Esophagus squamous epithelium (tissue), 4 donors: ENCODE measurements at regions not wholly inside any gene's neighbourhood (a gene's known extent, or its start where the extent isn't known, plus 50 kb on each side); places are given as distances from the start of the nearest gene placed in this dataset.
"Not testable (repeated sequence)": the region's sequence is repeated elsewhere in the genome, so short reads cannot be mapped to it uniquely, and the experiment has no call there.

Source experiments
- POLR2A ChIP-seq, 4 donors: fragments of 450-650 bp; IDR thresholded peaks; one replicate each; pipeline ENCODE4 v1.6.1; 2017; ENCODE audit warnings: antibody characterized with exemption in 4 of 4, mild to moderate bottlenecking in 4 of 4, moderate library complexity in 3 of 4
- TF ChIP-seq, protein P1 (sequence below), 6 experiments: fragments of 450-650 bp in 4 of 6; fragments of 200-600 bp in 2 of 6; sonication (generic) in 2 of 6; IDR thresholded peaks; one replicate each; pipeline ENCODE4 v1.5.1; 2016 to 2019; ENCODE audit warnings: antibody characterized with exemption in 6 of 6, mild to moderate bottlenecking in 4 of 6, moderate library complexity in 4 of 6

DNA sequence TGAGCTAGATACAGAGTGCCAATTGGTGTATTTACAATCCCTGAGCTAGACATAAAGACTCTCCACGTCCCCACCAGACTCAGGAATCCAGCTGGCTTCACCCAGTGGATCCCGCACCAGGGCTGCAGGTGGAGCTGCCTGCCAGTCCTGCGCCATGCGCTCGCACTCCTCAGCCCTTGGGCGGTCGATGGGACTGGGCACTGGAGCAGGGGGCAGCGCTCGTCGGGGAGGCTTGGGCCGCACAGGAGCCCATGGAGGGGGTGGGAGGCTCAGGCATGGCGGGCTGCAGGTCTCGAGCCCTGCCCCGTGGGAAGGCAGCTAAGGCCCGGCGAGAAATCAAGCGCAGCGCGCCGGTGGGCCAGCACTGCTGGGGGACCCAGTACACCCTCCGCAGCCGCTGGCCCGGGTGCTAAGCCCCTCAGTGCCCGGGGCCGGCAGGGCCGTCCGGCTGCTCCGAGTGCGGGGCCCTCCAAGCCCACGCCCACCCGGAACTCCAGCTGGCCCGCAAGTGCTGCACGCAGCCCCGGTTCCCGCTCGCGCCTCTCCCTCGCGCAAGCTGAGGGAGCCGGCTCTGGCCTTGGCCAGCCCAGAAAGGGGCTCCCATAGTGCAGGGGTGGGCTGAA, 176.2 kb downstream of the UACA start:
- TF ChIP-seq, protein P1, sequence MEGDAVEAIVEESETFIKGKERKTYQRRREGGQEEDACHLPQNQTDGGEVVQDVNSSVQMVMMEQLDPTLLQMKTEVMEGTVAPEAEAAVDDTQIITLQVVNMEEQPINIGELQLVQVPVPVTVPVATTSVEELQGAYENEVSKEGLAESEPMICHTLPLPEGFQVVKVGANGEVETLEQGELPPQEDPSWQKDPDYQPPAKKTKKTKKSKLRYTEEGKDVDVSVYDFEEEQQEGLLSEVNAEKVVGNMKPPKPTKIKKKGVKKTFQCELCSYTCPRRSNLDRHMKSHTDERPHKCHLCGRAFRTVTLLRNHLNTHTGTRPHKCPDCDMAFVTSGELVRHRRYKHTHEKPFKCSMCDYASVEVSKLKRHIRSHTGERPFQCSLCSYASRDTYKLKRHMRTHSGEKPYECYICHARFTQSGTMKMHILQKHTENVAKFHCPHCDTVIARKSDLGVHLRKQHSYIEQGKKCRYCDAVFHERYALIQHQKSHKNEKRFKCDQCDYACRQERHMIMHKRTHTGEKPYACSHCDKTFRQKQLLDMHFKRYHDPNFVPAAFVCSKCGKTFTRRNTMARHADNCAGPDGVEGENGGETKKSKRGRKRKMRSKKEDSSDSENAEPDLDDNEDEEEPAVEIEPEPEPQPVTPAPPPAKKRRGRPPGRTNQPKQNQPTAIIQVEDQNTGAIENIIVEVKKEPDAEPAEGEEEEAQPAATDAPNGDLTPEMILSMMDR (IDR thresholded peaks at IDR 0.05), result not testable (repeated sequence)
- TF ChIP-seq POLR2A (IDR thresholded peaks at IDR 0.05), result not testable (repeated sequence)
